ENCODE measurements at regions not wholly inside any gene's neighbourhood (a gene's known extent, or its start where the extent isn't known, plus 50 kb on each side); places are given as distances from the start of the nearest gene placed in this dataset.

- TF ChIP-seq CTCF (conservative IDR thresholded peaks at IDR 0.05; ENCODE audit: low read depth, low read length) (peak; percentile 63), EZH2 (IDR thresholded peaks at IDR 0.05; ENCODE audit: low read length, unreplicated experiment) (no peak), EZH2phosphoT487 (IDR thresholded peaks at IDR 0.05; ENCODE audit: borderline replicate concordance, low read length) (no peak)
These were observed 230.2 kb downstream of the PRDM2 start for GRCh38 chr1:13930151-13930550.
